Osteocyte (in vitro differentiated cells): ENCODE measurements at regions not wholly inside any gene's neighbourhood (a gene's known extent, or its start where the extent isn't known, plus 50 kb on each side); places are given as distances from the start of the nearest gene placed in this dataset.

Experiments
- DNase-seq: peaks from one replicate; pipeline ENCODE4 v3.0.0; 2021; ENCODE audit warnings: mixed read lengths; ENCODE audit not compliant: unreplicated experiment; ENCODE audit errors: extremely low spot score
- H3K27ac Mint-ChIP-seq: one replicate; pipeline ENCODE4 v1.8.0; 2021; ENCODE audit warnings: mild to moderate bottlenecking, mixed read lengths; ENCODE audit not compliant: unreplicated experiment
- H3K27me3 Mint-ChIP-seq: one replicate; pipeline ENCODE4 v1.8.0; 2021; ENCODE audit warnings: mixed read lengths; ENCODE audit not compliant: unreplicated experiment
- H3K36me3 Mint-ChIP-seq: one replicate; pipeline ENCODE4 v1.8.0; 2021; ENCODE audit warnings: mixed read lengths; ENCODE audit not compliant: unreplicated experiment
- H3K4me1 Mint-ChIP-seq: one replicate; pipeline ENCODE4 v1.8.0; 2021; ENCODE audit warnings: mixed read lengths; ENCODE audit not compliant: unreplicated experiment
- H3K4me3 Mint-ChIP-seq: one replicate; pipeline ENCODE4 v1.8.0; 2021; ENCODE audit warnings: mild to moderate bottlenecking, moderate library complexity, mixed read lengths; ENCODE audit not compliant: unreplicated experiment
- H3K9me3 Mint-ChIP-seq: one replicate; pipeline ENCODE4 v1.8.0; 2021; ENCODE audit warnings: mixed read lengths; ENCODE audit not compliant: unreplicated experiment
- TF ChIP-seq, protein P1 (sequence below): fragments of 200-600 bp; sonication (generic); IDR thresholded peaks from 2 replicates; pipeline ENCODE4 v1.5.0; 2021; ENCODE audit warnings: antibody characterized with exemption, mild to moderate bottlenecking, moderate library complexity

- TF ChIP-seq, protein P1, sequence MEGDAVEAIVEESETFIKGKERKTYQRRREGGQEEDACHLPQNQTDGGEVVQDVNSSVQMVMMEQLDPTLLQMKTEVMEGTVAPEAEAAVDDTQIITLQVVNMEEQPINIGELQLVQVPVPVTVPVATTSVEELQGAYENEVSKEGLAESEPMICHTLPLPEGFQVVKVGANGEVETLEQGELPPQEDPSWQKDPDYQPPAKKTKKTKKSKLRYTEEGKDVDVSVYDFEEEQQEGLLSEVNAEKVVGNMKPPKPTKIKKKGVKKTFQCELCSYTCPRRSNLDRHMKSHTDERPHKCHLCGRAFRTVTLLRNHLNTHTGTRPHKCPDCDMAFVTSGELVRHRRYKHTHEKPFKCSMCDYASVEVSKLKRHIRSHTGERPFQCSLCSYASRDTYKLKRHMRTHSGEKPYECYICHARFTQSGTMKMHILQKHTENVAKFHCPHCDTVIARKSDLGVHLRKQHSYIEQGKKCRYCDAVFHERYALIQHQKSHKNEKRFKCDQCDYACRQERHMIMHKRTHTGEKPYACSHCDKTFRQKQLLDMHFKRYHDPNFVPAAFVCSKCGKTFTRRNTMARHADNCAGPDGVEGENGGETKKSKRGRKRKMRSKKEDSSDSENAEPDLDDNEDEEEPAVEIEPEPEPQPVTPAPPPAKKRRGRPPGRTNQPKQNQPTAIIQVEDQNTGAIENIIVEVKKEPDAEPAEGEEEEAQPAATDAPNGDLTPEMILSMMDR = no peak
- Mint-ChIP-seq H3K9me3 (no peaks in the 10 kb centered on the region), H3K27me3 (no peaks in the 10 kb centered on the region), H3K36me3 (no peaks in the 10 kb centered on the region), H3K4me3 (no peak overlapping the region), H3K27ac (no peak overlapping the region), H3K4me1 (no peaks in the 10 kb centered on the region)
- DNase-seq = no peak
Measured at GRCh38 chr3:113340785-113341184, 100.5 kb downstream of the CFAP44 start.

- Mint-ChIP-seq H3K4me3 (no peak overlapping the region), H3K27me3 (no peaks in the 10 kb centered on the region), H3K9me3 (no peaks in the 10 kb centered on the region), H3K27ac (no peak overlapping the region), H3K36me3 (no peaks in the 10 kb centered on the region), H3K4me1 (no peaks in the 10 kb centered on the region)
- no peak for DNase-seq
- TF ChIP-seq, protein P1 = peak; percentile 13
Measured at GRCh38 chr3:113339616-113340244, 101.6 kb downstream of the CFAP44 start.
